IMR-90 (cell line): ENCODE measurements at regions not wholly inside any gene's neighbourhood (a gene's known extent, or its start where the extent isn't known, plus 50 kb on each side); places are given as distances from the start of the nearest gene placed in this dataset.

ENCODE experiments used
- ATAC-seq: fragments of 200-7000 bp; cut with Tn5 transposase; 2 replicates; pipeline ENCODE4 v1.9.1; 2020; ENCODE audit warnings: low read depth, mild to moderate bottlenecking, moderate library complexity
- BruUV-seq: library from RNA; stranded (reverse); fragments of 400-500 nt; replicated peaks from 2 replicates; lab custom pipeline; 2021; lab: Mats Ljungman, UMichigan
- CTCF ChIA-PET: fragments of 300-600 bp; formaldehyde crosslinking; extraction: SDS; loops from one replicate; lab custom pipeline; 2021; ENCODE audit warnings: antibody characterized with exemption; lab: Yijun Ruan, JAX
- POLR2A ChIA-PET: fragments of 300-600 bp; sonication (Branson Sonifier 250); formaldehyde crosslinking; loops from one replicate; lab custom pipeline; 2022; ENCODE audit warnings: antibody characterized with exemption; ENCODE audit not compliant: unreplicated experiment; lab: Charles Lee
- DNase-seq: peaks from one replicate; pipeline ENCODE4 v3.0.0; 2013
- H2AFZ ChIP-seq: replicated peaks from 2 replicates; pipeline ENCODE3; 2013; ENCODE audit warnings: low read length, mild to moderate bottlenecking; ENCODE audit not compliant: poor library complexity
- H2AK5ac ChIP-seq: 2 replicates; pipeline ENCODE4 v1.6.1; 2013; ENCODE audit warnings: low read depth, low read length, inconsistent platforms
- H2AK9ac ChIP-seq: replicated peaks from 2 replicates; pipeline ENCODE3; 2013; ENCODE audit warnings: mild to moderate bottlenecking, low read depth, low read length, moderate library complexity; ENCODE audit not compliant: poor library complexity
- H2BK120ac ChIP-seq: 2 replicates; pipeline ENCODE4 v1.6.1; 2013; ENCODE audit warnings: low read depth, low read length, inconsistent platforms
- H2BK15ac ChIP-seq: 3 replicates; pipeline ENCODE4 v1.6.1; 2013; ENCODE audit warnings: low read depth, low read length, inconsistent platforms
- H2BK20ac ChIP-seq: 2 replicates; pipeline ENCODE4 v1.6.1; 2013; ENCODE audit warnings: low read depth, mild to moderate bottlenecking, inconsistent platforms, low read length, moderate library complexity
- H2BK5ac ChIP-seq: 2 replicates; pipeline ENCODE4 v1.6.1; 2013; ENCODE audit warnings: mild to moderate bottlenecking, low read depth, low read length, inconsistent platforms; ENCODE audit not compliant: poor library complexity, severe bottlenecking
- H3K14ac ChIP-seq: replicated peaks from 2 replicates; pipeline ENCODE4 v1.6.1; 2013; ENCODE audit warnings: low read depth, low read length, inconsistent platforms
- H3K18ac ChIP-seq: 2 replicates; pipeline ENCODE4 v1.6.1; 2013; ENCODE audit warnings: low read depth, low read length, control low read depth
- H3K23ac ChIP-seq: 2 replicates; pipeline ENCODE4 v1.6.1; 2013; ENCODE audit warnings: low read depth, low read length, inconsistent platforms
- H3K27ac ChIP-seq: 2 replicates; pipeline ENCODE4 v1.5.1; 2013; ENCODE audit warnings: mild to moderate bottlenecking, control low read depth, low read length; ENCODE audit not compliant: insufficient read depth
- H3K27me3 ChIP-seq: 2 replicates; pipeline ENCODE4 v1.6.1; 2013; ENCODE audit warnings: low read length; ENCODE audit not compliant: control insufficient read depth, insufficient read depth
- H3K36me3 ChIP-seq: 2 replicates; pipeline ENCODE4 v1.6.1; 2013; ENCODE audit warnings: low read length, mixed read lengths; ENCODE audit not compliant: control insufficient read depth, insufficient read depth
- H3K4ac ChIP-seq: 2 replicates; pipeline ENCODE4 v1.6.1; 2013; ENCODE audit warnings: low read depth, low read length, inconsistent platforms
- H3K4me1 ChIP-seq: 2 replicates; pipeline ENCODE4 v1.6.1; 2013; ENCODE audit warnings: low read length, mixed read lengths; ENCODE audit not compliant: control insufficient read depth, insufficient read depth
- H3K4me2 ChIP-seq: 2 replicates; pipeline ENCODE4 v1.6.1; 2013; ENCODE audit warnings: low read depth, mild to moderate bottlenecking, control low read depth, low read length, moderate library complexity
- H3K4me3 ChIP-seq: 2 replicates; pipeline ENCODE4 v1.5.1; 2013; ENCODE audit warnings: low read depth, mild to moderate bottlenecking, control low read depth, low read length, moderate library complexity; ENCODE audit not compliant: insufficient read depth
- H3K56ac ChIP-seq: 2 replicates; pipeline ENCODE4 v1.6.1; 2013; ENCODE audit warnings: low read length, inconsistent platforms; ENCODE audit not compliant: insufficient read depth; ENCODE audit errors: extremely low read depth
- H3K79me1 ChIP-seq, 2 experiments: 2 replicates each; pipeline ENCODE4 v1.6.1; 2013; ENCODE audit warnings: low read length in 2 of 2, inconsistent platforms in 1 of 2, low read depth in 1 of 2
- H3K9ac ChIP-seq: 2 replicates; pipeline ENCODE4 v1.6.1; 2013; ENCODE audit warnings: low read depth, low read length, control low read depth
- H3K9me1 ChIP-seq: 2 replicates; pipeline ENCODE4 v1.6.1; 2013; ENCODE audit warnings: low read length, inconsistent platforms; ENCODE audit not compliant: insufficient read depth
- H3K9me3 ChIP-seq: 2 replicates; pipeline ENCODE4 v1.6.1; 2013; ENCODE audit warnings: low read length; ENCODE audit not compliant: control insufficient read depth, insufficient read depth
- H4K20me1 ChIP-seq: 2 replicates; pipeline ENCODE4 v1.6.1; 2013; ENCODE audit warnings: low read length, inconsistent platforms; ENCODE audit not compliant: insufficient read depth
- H4K5ac ChIP-seq: 2 replicates; pipeline ENCODE4 v1.6.1; 2013; ENCODE audit warnings: mild to moderate bottlenecking, low read depth, low read length, control low read depth
- H4K8ac ChIP-seq, 2 experiments: 2 replicates each; pipeline ENCODE4 v1.6.1; 2013; ENCODE audit warnings: low read depth in 2 of 2, low read length in 2 of 2, control low read depth in 1 of 2, inconsistent platforms in 1 of 2
- H4K91ac ChIP-seq: 2 replicates; pipeline ENCODE4 v1.6.1; 2013; ENCODE audit warnings: low read depth, low read length, inconsistent platforms; ENCODE audit not compliant: insufficient read depth
- BHLHE40 ChIP-seq: fragments of 150-350 bp; IDR thresholded peaks from 2 replicates; pipeline ENCODE4 v1.6.1; 2016; ENCODE audit warnings: mild to moderate bottlenecking, low read depth, low read length
- CEBPB ChIP-seq: IDR thresholded peaks from 2 replicates; pipeline ENCODE4 v1.6.1; 2012; ENCODE audit warnings: low read depth, low read length, improper control_type of control experiment
- CHD1 ChIP-seq: IDR thresholded peaks from 2 replicates; pipeline ENCODE4 v1.6.1; 2012; ENCODE audit warnings: low read depth, low read length, improper control_type of control experiment
- CTCF ChIP-seq: conservative IDR thresholded peaks from 2 replicates; pipeline ENCODE4 v1.5.1; 2012; ENCODE audit warnings: mild to moderate bottlenecking, low read depth, low read length, improper control_type of control experiment
- ELK1 ChIP-seq: fragments of 150-350 bp; IDR thresholded peaks from 2 replicates; pipeline ENCODE4 v1.6.1; 2016; ENCODE audit warnings: low read depth, mild to moderate bottlenecking, low read length, moderate library complexity, borderline replicate concordance
- FOS ChIP-seq: fragments of 150-350 bp; IDR thresholded peaks from 2 replicates; pipeline ENCODE4 v1.6.1; 2016; ENCODE audit warnings: low read depth, low read length
- MAFK ChIP-seq: IDR thresholded peaks from 2 replicates; pipeline ENCODE4 v1.6.1; 2012; ENCODE audit warnings: low read depth, low read length, improper control_type of control experiment
- MAZ ChIP-seq: IDR thresholded peaks from 2 replicates; pipeline ENCODE4 v1.6.1; 2012; ENCODE audit warnings: low read depth, mild to moderate bottlenecking, low read length, improper control_type of control experiment, moderate library complexity, borderline replicate concordance
- MXI1 ChIP-seq: IDR thresholded peaks from 2 replicates; pipeline ENCODE4 v1.6.1; 2012; ENCODE audit warnings: low read depth, mild to moderate bottlenecking, low read length, moderate library complexity, borderline replicate concordance
- NFE2L2 ChIP-seq: fragments of 150-350 bp; IDR thresholded peaks from 2 replicates; pipeline ENCODE4 v1.6.1; 2016; ENCODE audit warnings: low read depth, mild to moderate bottlenecking, low read length
- POLR2A ChIP-seq: IDR thresholded peaks from 2 replicates; pipeline ENCODE4 v1.6.1; 2012; ENCODE audit warnings: mild to moderate bottlenecking, low read depth, low read length
- RAD21 ChIP-seq: IDR thresholded peaks from 2 replicates; pipeline ENCODE4 v1.6.1; 2012; ENCODE audit warnings: low read length, improper control_type of control experiment
- RCOR1 ChIP-seq: IDR thresholded peaks from 2 replicates; pipeline ENCODE4 v1.6.1; 2012; ENCODE audit warnings: mild to moderate bottlenecking, low read length, improper control_type of control experiment; ENCODE audit not compliant: insufficient replicate concordance
- RFX5 ChIP-seq: IDR thresholded peaks from 2 replicates; pipeline ENCODE4 v1.8.0; 2012; ENCODE audit warnings: low read depth, mild to moderate bottlenecking, low read length, moderate library complexity
- SMC3 ChIP-seq: fragments of 150-350 bp; IDR thresholded peaks from 2 replicates; pipeline ENCODE4 v1.6.1; 2016; ENCODE audit warnings: low read depth, mild to moderate bottlenecking, antibody characterized with exemption, low read length, moderate library complexity
- USF2 ChIP-seq: fragments of 150-350 bp; IDR thresholded peaks from 2 replicates; pipeline ENCODE4 v1.6.1; 2017; ENCODE audit warnings: mild to moderate bottlenecking, antibody characterized with exemption, low read length, low read depth
- WGBS, 2 experiments: methylation state at CpG; one replicate each; pipeline versions ENCODE4 v1.1.5 to v1.1.7; 2013; ENCODE audit warnings: missing lambda C conversion rate in 2 of 2; ENCODE audit not compliant: insufficient read length in 1 of 2; ENCODE audit errors: extremely low coverage in 2 of 2; 5-methylcytosine and 5-hydroxymethylcytosine counted together
- dilution Hi-C: fragments of 300-500 bp; cut with HindIII; formaldehyde crosslinking; loops from one replicate; pipeline ENCODE4 v1.14.3; 2018; ENCODE audit warnings: low sequenced_read_pairs; ENCODE audit not compliant: unreplicated experiment
- in situ Hi-C: fragments of 300-500 bp; cut with MboI; formaldehyde crosslinking; loops from 3 replicates; pipeline ENCODE4 v1.14.3; 2019; ENCODE audit warnings: low sequenced_read_pairs, inconsistent platforms, mixed read lengths
- intact Hi-C: fragments of 100-400 bp; cut with micrococcal nuclease; formaldehyde crosslinking; loops from 2 replicates; pipeline ENCODE4 v1.10.0; 2022

GRCh38 chr5:174271316-174271715 lies 225.8 kb downstream of the NSG2 start:
- BruUV-seq: no TSS peak
- TF ChIP-seq BHLHE40 (no peak), RAD21 (no peak), RFX5 (no peak), CHD1 (no peak), MAZ (no peak), FOS (no peak), POLR2A (no peak), SMC3 (no peak), ELK1 (no peak), USF2 (no peak), CEBPB (no peak), CTCF (no peak), NFE2L2 (no peak), RCOR1 (no peak), MXI1 (no peak), MAFK (no peak)
- no peak overlapping the region for H3K4me3 ChIP-seq
- H3K27ac ChIP-seq: no peak overlapping the region
- H2BK5ac ChIP-seq: no peak overlapping the region
- ATAC-seq: no peak
- no peak overlapping the region for H3K9ac ChIP-seq
- H3K23ac ChIP-seq: no peak overlapping the region
- CTCF ChIA-PET: no interaction called here
- H2AK9ac ChIP-seq: no peak overlapping the region
- no peaks in the 10 kb centered on the region for H3K36me3 ChIP-seq
- no peak overlapping the region for H3K14ac ChIP-seq
- H3K4me1 ChIP-seq: no peaks in the 10 kb centered on the region
- no peaks in the 10 kb centered on the region for H3K9me1 ChIP-seq
- no peaks in the 10 kb centered on the region for H3K27me3 ChIP-seq
- dilution Hi-C loops: no loop called here
- POLR2A ChIA-PET: no interaction called here
- no peak overlapping the region for H2AFZ ChIP-seq
- no peaks in the 10 kb centered on the region for H4K20me1 ChIP-seq
- peaks cover 6% of the 10 kb centered on the region for H3K9me3 ChIP-seq
- no peak overlapping the region for H2BK20ac ChIP-seq
- H4K91ac ChIP-seq: no peak overlapping the region
- H4K8ac ChIP-seq: no peak overlapping the region
- no peak overlapping the region for H3K4me2 ChIP-seq
- H4K5ac ChIP-seq: no peak overlapping the region
- no peak overlapping the region for H3K4ac ChIP-seq
- H2BK120ac ChIP-seq: no peak overlapping the region
- no peak overlapping the region for H3K56ac ChIP-seq
- no CpG with 5 or more reads among the region's 1 CpG for WGBS, 2 experiments
- in situ Hi-C loops: no loop called here
- no peak overlapping the region for H2AK5ac ChIP-seq
- DNase-seq: no peak
- intact Hi-C loops: no loop called here
- no peak overlapping the region for H2BK15ac ChIP-seq
- H3K18ac ChIP-seq: no peak overlapping the region
- no peaks in the 10 kb centered on the region for H3K79me1 ChIP-seq
